ENCODE measurements at regions not wholly inside any gene's neighbourhood (a gene's known extent, or its start where the extent isn't known, plus 50 kb on each side); places are given as distances from the start of the nearest gene placed in this dataset.

- Histone ChIP-seq H3K9me3 (ENCODE audit: control insufficient read depth, insufficient read depth, low read length) (no peaks in the 10 kb centered on the region), H3K4me3 (ENCODE audit: low read depth, low read length) (no peak overlapping the region), H3K27ac (ENCODE audit: low read depth, low read length) (no peak overlapping the region), H3K27me3 (ENCODE audit: control insufficient read depth, insufficient read depth, low read length) (no peaks in the 10 kb centered on the region)
- DNase-seq (ENCODE audit: low read depth, low spot score), result no peak
- CTCF ChIA-PET, result no interaction called here
- TF ChIP-seq CTCF (IDR thresholded peaks at IDR 0.05; ENCODE audit: low read depth, low read length), result no peak
- POLR2A ChIA-PET, result no interaction called here
Observed at GRCh38 chr9:78574354-78575045, 277.6 kb downstream of the PSAT1 start.

GRCh38 chr9:78575081-78575480, 278.2 kb downstream of the PSAT1 start:
- Histone ChIP-seq H3K27me3 (ENCODE audit: control insufficient read depth, insufficient read depth, low read length) (no peaks in the 10 kb centered on the region), H3K4me3 (ENCODE audit: low read depth, low read length) (no peak overlapping the region), H3K27ac (ENCODE audit: low read depth, low read length) (no peak overlapping the region), H3K9me3 (ENCODE audit: control insufficient read depth, insufficient read depth, low read length) (no peaks in the 10 kb centered on the region)
- CTCF ChIA-PET, result no interaction called here
- no peak for TF ChIP-seq CTCF (IDR thresholded peaks at IDR 0.05; ENCODE audit: low read depth, low read length)
- no peak for DNase-seq (ENCODE audit: low read depth, low spot score)
- POLR2A ChIA-PET, result no interaction called here

GRCh38 chr9:78575771-78576170, 278.8 kb downstream of the PSAT1 start:
- no peak overlapping the region for H3K27ac ChIP-seq (ENCODE audit: low read depth, low read length)
- POLR2A ChIA-PET, result no interaction called here
- no peaks in the 10 kb centered on the region for H3K27me3 ChIP-seq (ENCODE audit: control insufficient read depth, insufficient read depth, low read length)
- H3K4me3 ChIP-seq (ENCODE audit: low read depth, low read length), result no peak overlapping the region
- no peaks in the 10 kb centered on the region for H3K9me3 ChIP-seq (ENCODE audit: control insufficient read depth, insufficient read depth, low read length)
- no peak for DNase-seq (ENCODE audit: low read depth, low spot score)
- CTCF ChIA-PET, result no interaction called here
- TF ChIP-seq CTCF (IDR thresholded peaks at IDR 0.05; ENCODE audit: low read depth, low read length), result no peak

- CTCF ChIA-PET, result interaction anchor here (1.1 to 1.3 kb wide), 2 partner anchors 13 to 138 kb away, joined by 3 read pairs; no protein-coding TSS in a partner anchor
Observed at GRCh38 chr9:78577156-78577906, 280.4 kb downstream of the PSAT1 start.

More at GRCh38 chr9:78577156-78577906, 280.4 kb downstream of the PSAT1 start:
- H3K27me3 ChIP-seq (ENCODE audit: control insufficient read depth, insufficient read depth, low read length), result no peaks in the 10 kb centered on the region
- POLR2A ChIA-PET, result no interaction called here
- TF ChIP-seq CTCF (IDR thresholded peaks at IDR 0.05; ENCODE audit: low read depth, low read length), result no peak
- H3K4me3 ChIP-seq (ENCODE audit: low read depth, low read length), result no peak overlapping the region
- no peak overlapping the region for H3K27ac ChIP-seq (ENCODE audit: low read depth, low read length)
- no peaks in the 10 kb centered on the region for H3K9me3 ChIP-seq (ENCODE audit: control insufficient read depth, insufficient read depth, low read length)
- no peak for DNase-seq (ENCODE audit: low read depth, low spot score)
